ENCODE measurements at regions not wholly inside any gene's neighbourhood (a gene's known extent, or its start where the extent isn't known, plus 50 kb on each side); places are given as distances from the start of the nearest gene placed in this dataset.

- intact Hi-C loops (cut with micrococcal nuclease) = no loop called here
- no peak overlapping the region for H3K4me3 ChIP-seq (replicated peaks in 1 of 2; ENCODE audit: low read depth in 1 of 2, low read length in 2 of 2)
- H2AFZ ChIP-seq (ENCODE audit: low read depth, low read length, poor library complexity, severe bottlenecking) = no peak overlapping the region
- ATAC-seq = no peak
- H3K27me3 ChIP-seq (ENCODE audit: insufficient read depth, low read length) = peaks cover 6% of the 10 kb centered on the region; the same call in 1 of the 2 replicates
- no peak overlapping the region for H3K27ac ChIP-seq (ENCODE audit: low read depth, low read length)
- no TSS peak for BruUV-seq (replicated peaks)
- POLR2A ChIA-PET = no interaction called here
- no peak overlapping the region for H3K9ac ChIP-seq (ENCODE audit: low read length)
- CTCF ChIA-PET = no interaction called here
- H3K9me3 ChIP-seq (ENCODE audit: control insufficient read depth in 1 of 2, insufficient read depth in 1 of 2, low read depth in 1 of 2, low read length in 2 of 2) = no peaks in the 10 kb centered on the region
- no peaks in the 10 kb centered on the region for H3K36me3 ChIP-seq (ENCODE audit: control insufficient read depth in 1 of 2, insufficient read depth in 2 of 2, low read length in 2 of 2)
- H3K4me2 ChIP-seq (ENCODE audit: low read length) = no peak overlapping the region
- no peaks in the 10 kb centered on the region for H4K20me1 ChIP-seq (ENCODE audit: insufficient read depth)
- TF ChIP-seq EZH2phosphoT487 (IDR thresholded peaks at IDR 0.05; ENCODE audit: borderline replicate concordance) = no peak
- TF ChIP-seq, protein P1, sequence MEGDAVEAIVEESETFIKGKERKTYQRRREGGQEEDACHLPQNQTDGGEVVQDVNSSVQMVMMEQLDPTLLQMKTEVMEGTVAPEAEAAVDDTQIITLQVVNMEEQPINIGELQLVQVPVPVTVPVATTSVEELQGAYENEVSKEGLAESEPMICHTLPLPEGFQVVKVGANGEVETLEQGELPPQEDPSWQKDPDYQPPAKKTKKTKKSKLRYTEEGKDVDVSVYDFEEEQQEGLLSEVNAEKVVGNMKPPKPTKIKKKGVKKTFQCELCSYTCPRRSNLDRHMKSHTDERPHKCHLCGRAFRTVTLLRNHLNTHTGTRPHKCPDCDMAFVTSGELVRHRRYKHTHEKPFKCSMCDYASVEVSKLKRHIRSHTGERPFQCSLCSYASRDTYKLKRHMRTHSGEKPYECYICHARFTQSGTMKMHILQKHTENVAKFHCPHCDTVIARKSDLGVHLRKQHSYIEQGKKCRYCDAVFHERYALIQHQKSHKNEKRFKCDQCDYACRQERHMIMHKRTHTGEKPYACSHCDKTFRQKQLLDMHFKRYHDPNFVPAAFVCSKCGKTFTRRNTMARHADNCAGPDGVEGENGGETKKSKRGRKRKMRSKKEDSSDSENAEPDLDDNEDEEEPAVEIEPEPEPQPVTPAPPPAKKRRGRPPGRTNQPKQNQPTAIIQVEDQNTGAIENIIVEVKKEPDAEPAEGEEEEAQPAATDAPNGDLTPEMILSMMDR (IDR thresholded peaks at IDR 0.05 in 2 of 3, conservative IDR thresholded peaks at IDR 0.05 in 1 of 3; ENCODE audit: borderline replicate concordance in 1 of 3, insufficient read depth in 1 of 3, low read depth in 2 of 3, low read length in 2 of 3) = no peak
- no peak for TF ChIP-seq EGR1 (IDR thresholded peaks at IDR 0.05; ENCODE audit: low read depth)
- no peak for TF ChIP-seq JUND (IDR thresholded peaks at IDR 0.05)
- no peak for TF ChIP-seq YY1 (IDR thresholded peaks at IDR 0.05; ENCODE audit: extremely low read depth, insufficient replicate concordance, low read depth, low read length)
- TF ChIP-seq POLR2A (IDR thresholded peaks at IDR 0.05; ENCODE audit: borderline replicate concordance, extremely low read depth, insufficient read depth, insufficient read length) = no peak
- TF ChIP-seq TCF7L2 (IDR thresholded peaks at IDR 0.05; ENCODE audit: borderline replicate concordance, extremely low read depth, insufficient read depth, insufficient read length) = no peak
- TF ChIP-seq, protein P2, sequence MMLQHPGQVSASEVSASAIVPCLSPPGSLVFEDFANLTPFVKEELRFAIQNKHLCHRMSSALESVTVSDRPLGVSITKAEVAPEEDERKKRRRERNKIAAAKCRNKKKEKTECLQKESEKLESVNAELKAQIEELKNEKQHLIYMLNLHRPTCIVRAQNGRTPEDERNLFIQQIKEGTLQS (IDR thresholded peaks at IDR 0.05) = no peak
- TF ChIP-seq SRF (IDR thresholded peaks at IDR 0.05; ENCODE audit: low read depth) = no peak
- TF ChIP-seq, protein P3, sequence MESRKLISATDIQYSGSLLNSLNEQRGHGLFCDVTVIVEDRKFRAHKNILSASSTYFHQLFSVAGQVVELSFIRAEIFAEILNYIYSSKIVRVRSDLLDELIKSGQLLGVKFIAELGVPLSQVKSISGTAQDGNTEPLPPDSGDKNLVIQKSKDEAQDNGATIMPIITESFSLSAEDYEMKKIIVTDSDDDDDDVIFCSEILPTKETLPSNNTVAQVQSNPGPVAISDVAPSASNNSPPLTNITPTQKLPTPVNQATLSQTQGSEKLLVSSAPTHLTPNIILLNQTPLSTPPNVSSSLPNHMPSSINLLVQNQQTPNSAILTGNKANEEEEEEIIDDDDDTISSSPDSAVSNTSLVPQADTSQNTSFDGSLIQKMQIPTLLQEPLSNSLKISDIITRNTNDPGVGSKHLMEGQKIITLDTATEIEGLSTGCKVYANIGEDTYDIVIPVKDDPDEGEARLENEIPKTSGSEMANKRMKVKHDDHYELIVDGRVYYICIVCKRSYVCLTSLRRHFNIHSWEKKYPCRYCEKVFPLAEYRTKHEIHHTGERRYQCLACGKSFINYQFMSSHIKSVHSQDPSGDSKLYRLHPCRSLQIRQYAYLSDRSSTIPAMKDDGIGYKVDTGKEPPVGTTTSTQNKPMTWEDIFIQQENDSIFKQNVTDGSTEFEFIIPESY (IDR thresholded peaks at IDR 0.05; ENCODE audit: extremely low read depth, insufficient replicate concordance, low read length) = no peak
- no peaks in the 10 kb centered on the region for H3K4me1 ChIP-seq (ENCODE audit: control insufficient read depth in 1 of 2, insufficient read depth in 2 of 2, low read length in 2 of 2)
- H3K79me2 ChIP-seq (ENCODE audit: insufficient read depth, low read length) = no peaks in the 10 kb centered on the region
- no peak for DNase-seq (ENCODE audit: low read depth, low spot score)
- no peaks in the 10 kb centered on the region for H3K9me2 ChIP-seq (ENCODE audit: insufficient read depth)
- RAD21 ChIA-PET (ENCODE audit: low non-redundant PET in 1 of 2, low total read pairs in 2 of 2, uncharacterized antibody in 2 of 2, unreplicated experiment in 2 of 2) = no interaction called here
These were observed 55.2 kb upstream of the OLFM1 start for GRCh38 chr9:135032041-135032835.

Data from HCT116 (cell line).